Gastroesophageal sphincter (tissue), 3 donors: ENCODE measurements at regions not wholly inside any gene's neighbourhood (a gene's known extent, or its start where the extent isn't known, plus 50 kb on each side); places are given as distances from the start of the nearest gene placed in this dataset.

Experiments used
- EP300 ChIP-seq: sonication (generic); formaldehyde crosslinking; IDR thresholded peaks from one replicate; pipeline ENCODE4 v1.6.1; 2017; ENCODE audit warnings: antibody characterized with exemption, mild to moderate bottlenecking
- POLR2A ChIP-seq, 2 donors: fragments of 450-650 bp; IDR thresholded peaks; one replicate each; pipeline ENCODE4 v1.6.1; 2017; ENCODE audit warnings: antibody characterized with exemption in 2 of 2, mild to moderate bottlenecking in 2 of 2, moderate library complexity in 1 of 2
- POLR2AphosphoS5 ChIP-seq: sonication (generic); formaldehyde crosslinking; IDR thresholded peaks from one replicate; pipeline ENCODE4 v1.6.1; 2017; ENCODE audit warnings: antibody characterized with exemption
- TF ChIP-seq, protein P1 (sequence below), 4 experiments: fragments of 200-600 bp in 2 of 4; fragments of 450-650 bp in 2 of 4; sonication (generic) in 1 of 4; IDR thresholded peaks; one replicate each; pipeline ENCODE4 v1.5.1; 2017 to 2019; ENCODE audit warnings: antibody characterized with exemption in 4 of 4, mild to moderate bottlenecking in 2 of 4, moderate library complexity in 2 of 4

- TF ChIP-seq, protein P1, sequence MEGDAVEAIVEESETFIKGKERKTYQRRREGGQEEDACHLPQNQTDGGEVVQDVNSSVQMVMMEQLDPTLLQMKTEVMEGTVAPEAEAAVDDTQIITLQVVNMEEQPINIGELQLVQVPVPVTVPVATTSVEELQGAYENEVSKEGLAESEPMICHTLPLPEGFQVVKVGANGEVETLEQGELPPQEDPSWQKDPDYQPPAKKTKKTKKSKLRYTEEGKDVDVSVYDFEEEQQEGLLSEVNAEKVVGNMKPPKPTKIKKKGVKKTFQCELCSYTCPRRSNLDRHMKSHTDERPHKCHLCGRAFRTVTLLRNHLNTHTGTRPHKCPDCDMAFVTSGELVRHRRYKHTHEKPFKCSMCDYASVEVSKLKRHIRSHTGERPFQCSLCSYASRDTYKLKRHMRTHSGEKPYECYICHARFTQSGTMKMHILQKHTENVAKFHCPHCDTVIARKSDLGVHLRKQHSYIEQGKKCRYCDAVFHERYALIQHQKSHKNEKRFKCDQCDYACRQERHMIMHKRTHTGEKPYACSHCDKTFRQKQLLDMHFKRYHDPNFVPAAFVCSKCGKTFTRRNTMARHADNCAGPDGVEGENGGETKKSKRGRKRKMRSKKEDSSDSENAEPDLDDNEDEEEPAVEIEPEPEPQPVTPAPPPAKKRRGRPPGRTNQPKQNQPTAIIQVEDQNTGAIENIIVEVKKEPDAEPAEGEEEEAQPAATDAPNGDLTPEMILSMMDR (IDR thresholded peaks at IDR 0.05): no peak
- TF ChIP-seq EP300 (no peak), POLR2A (IDR thresholded peaks at IDR 0.05) (no peak), POLR2AphosphoS5 (no peak)
Observed at GRCh38 chr6:159565181-159565710, 127.8 kb downstream of the SOD2 start.
